Motor neuron (in vitro differentiated cells): ENCODE measurements at regions not wholly inside any gene's neighbourhood (a gene's known extent, or its start where the extent isn't known, plus 50 kb on each side); places are given as distances from the start of the nearest gene placed in this dataset.

Experiments
- ATAC-seq, 8 experiments: fragments of 200-7000 bp; cut with Tn5 transposase; replicated peaks in 6 of 8; 2 replicates each; pipeline ENCODE4 v1.8.0; 2021; ENCODE audit warnings: mild to moderate bottlenecking in 8 of 8, moderate library complexity in 8 of 8
- H3K27ac ChIP-seq, 2 donors: fragments of 250-450 bp; sonication (Bioruptor Pico); 2 replicates each; pipeline ENCODE4 v1.9.0; 2021; ENCODE audit warnings: antibody characterized with exemption in 2 of 2, mild to moderate bottlenecking in 2 of 2, moderate library complexity in 1 of 2
- H3K4me1 ChIP-seq, 2 donors: fragments of 250-450 bp; sonication (Bioruptor Pico); replicated peaks in 1 of 2; 2 replicates each; pipeline ENCODE4 v1.6.1; 2021; ENCODE audit warnings: antibody characterized with exemption in 2 of 2, mild to moderate bottlenecking in 2 of 2, moderate library complexity in 1 of 2
- H3K4me3 ChIP-seq, 5 donors: fragments of 250-450 bp; sonication (Bioruptor Pico); 2 replicates each; pipeline ENCODE4 v1.9.0; 2021; ENCODE audit warnings: antibody characterized with exemption in 5 of 5, mild to moderate bottlenecking in 5 of 5, moderate library complexity in 4 of 5
- WGBS, 10 experiments: fragments of 450-650 bp; shearing (Covaris generic); methylation state at CpG; one replicate each; pipeline ENCODE4 v1.0.0; 2022; 5-methylcytosine and 5-hydroxymethylcytosine counted together
- in situ Hi-C, 9 experiments: fragments of 400-800 bp; cut with MboI; loops; one replicate each; pipeline ENCODE4 v1.15.0; 2021; ENCODE audit warnings: low sequenced_read_pairs in 9 of 9, low pct_unique_long_range_greater_than_20kb in 2 of 9; ENCODE audit not compliant: unreplicated experiment in 9 of 9

- H3K4me1 ChIP-seq, result no peaks in the 10 kb centered on the region
- WGBS, 10 experiments, result 78 to 100% (median 90%) methylated on average over 1 to 2 of the region's 2 CpGs; no CpG with 5 or more reads in 3 of the 10 experiments
- H3K4me3 ChIP-seq, result no peak overlapping the region
- in situ Hi-C loops, result no loop called here
- ATAC-seq, result no peak
- no peak overlapping the region for H3K27ac ChIP-seq
These were observed 153.8 kb downstream of the KCTD12 start for GRCh38 chr13:76732367-76732766.

- H3K4me1 ChIP-seq, result no peaks in the 10 kb centered on the region
- WGBS, 10 experiments, result 36 to 90% (median 81%) methylated on average over 2 to 4 of the region's 4 CpGs
- ATAC-seq, result no peak
- H3K27ac ChIP-seq, result no peak overlapping the region
- no peak overlapping the region for H3K4me3 ChIP-seq
- in situ Hi-C loops, result no loop called here
These were observed 156.0 kb downstream of the KCTD12 start for GRCh38 chr13:76730220-76730619.

- 40 to 100% (median 83%) methylated on average over 1 of the region's 1 CpG; no CpG with 5 or more reads in 1 of the 10 experiments for WGBS, 10 experiments
- in situ Hi-C loops, result no loop called here
- no peak overlapping the region for H3K27ac ChIP-seq
- H3K4me1 ChIP-seq, result no peaks in the 10 kb centered on the region
- H3K4me3 ChIP-seq, result no peak overlapping the region
- ATAC-seq, result no peak
These were observed 156.5 kb downstream of the KCTD12 start for GRCh38 chr13:76729691-76730090.

- in situ Hi-C loops, result no loop called here
These were observed 160.3 kb downstream of the KCTD12 start for GRCh38 chr13:76725896-76726295.

GRCh38 chr13:76725211-76725610, 161.0 kb downstream of the KCTD12 start:
- 0 to 86% (median 0%) methylated on average over 1 of the region's 1 CpG; no CpG with 5 or more reads in 2 of the 10 experiments for WGBS, 10 experiments
- Histone ChIP-seq H3K4me1 (no peaks in the 10 kb centered on the region), H3K4me3 (no peak overlapping the region), H3K27ac (no peak overlapping the region)
- in situ Hi-C loops, result no loop called here
- ATAC-seq, result no peak

More at GRCh38 chr13:76725896-76726295, 160.3 kb downstream of the KCTD12 start:
- H3K4me3 ChIP-seq, result no peak overlapping the region
- H3K4me1 ChIP-seq, result no peaks in the 10 kb centered on the region
- no peak for ATAC-seq
- 0 to 50% (median 17%) methylated on average over 1 of the region's 1 CpG; no CpG with 5 or more reads in 1 of the 10 experiments for WGBS, 10 experiments
- H3K27ac ChIP-seq, result no peak overlapping the region

- peak in 1 of 8 experiments; percentile 19 for ATAC-seq
- Histone ChIP-seq H3K4me1 (no peaks in the 10 kb centered on the region), H3K4me3 (no peak overlapping the region), H3K27ac (no peak overlapping the region)
- 8 to 100% (median 57%) methylated on average over 1 to 2 of the region's 2 CpGs; no CpG with 5 or more reads in 2 of the 10 experiments for WGBS, 10 experiments
- in situ Hi-C loops, result no loop called here
These were observed 161.8 kb downstream of the KCTD12 start for GRCh38 chr13:76724421-76724820.

- H3K4me1 ChIP-seq, result no peaks in the 10 kb centered on the region
- H3K4me3 ChIP-seq, result no peak overlapping the region
- in situ Hi-C loops, result no loop called here
- ATAC-seq, result peak in 3 of 8 experiments; percentile 31 to 84 (median 80)
- 21 to 82% (median 63%) methylated on average over 1 to 5 of the region's 5 CpGs; no CpG with 5 or more reads in 1 of the 10 experiments for WGBS, 10 experiments
- no peak overlapping the region for H3K27ac ChIP-seq
These were observed 162.5 kb downstream of the KCTD12 start for GRCh38 chr13:76723551-76724232.

- Histone ChIP-seq H3K27ac (no peak overlapping the region), H3K4me1 (no peaks in the 10 kb centered on the region), H3K4me3 (no peak overlapping the region)
- in situ Hi-C loops, result no loop called here
- 80 to 100% (median 100%) methylated on average over 1 of the region's 1 CpG; no CpG with 5 or more reads in 4 of the 10 experiments for WGBS, 10 experiments
- ATAC-seq, result no peak
These were observed 163.4 kb downstream of the KCTD12 start for GRCh38 chr13:76722782-76723181.

GRCh38 chr13:76720821-76721220, 165.4 kb downstream of the KCTD12 start:
- WGBS, 10 experiments, result 80% methylated on average over 1 of the region's 1 CpG; no CpG with 5 or more reads in 9 of the 10 experiments
- Histone ChIP-seq H3K27ac (no peak overlapping the region), H3K4me3 (no peak overlapping the region), H3K4me1 (peaks cover 0 to 4% of the 10 kb centered on the region in 2 donors)
- in situ Hi-C loops, result no loop called here
- ATAC-seq, result no peak

GRCh38 chr13:76720416-76720815, 165.8 kb downstream of the KCTD12 start:
- in situ Hi-C loops, result no loop called here
- Histone ChIP-seq H3K4me3 (no peak overlapping the region), H3K4me1 (peaks cover 0 to 8% of the 10 kb centered on the region in 2 donors), H3K27ac (no peak overlapping the region)
- WGBS, 10 experiments, result 100% methylated on average over 1 of the region's 1 CpG; no CpG with 5 or more reads in 7 of the 10 experiments
- ATAC-seq, result no peak

- Histone ChIP-seq H3K4me1 (peaks cover 0 to 12% of the 10 kb centered on the region in 2 donors), H3K27ac (no peak overlapping the region), H3K4me3 (no peak overlapping the region)
- WGBS, 10 experiments, result 79 to 100% (median 83%) methylated on average over 1 to 2 of the region's 2 CpGs; no CpG with 5 or more reads in 3 of the 10 experiments
- in situ Hi-C loops, result no loop called here
- ATAC-seq, result no peak
These were observed 166.2 kb downstream of the KCTD12 start for GRCh38 chr13:76719955-76720354.

- 13 to 80% (median 38%) methylated on average over 1 of the region's 1 CpG; no CpG with 5 or more reads in 3 of the 10 experiments for whole genome bisulfite sequencing, 10 experiments
- H3K27ac ChIP-seq, result no peak overlapping the region
- H3K4me1 ChIP-seq, result peaks cover 0 to 13% of the 10 kb centered on the region in 2 donors
- no peak overlapping the region for H3K4me3 ChIP-seq
- peak in 2 of 8 experiments; percentile 53 to 59 for ATAC-seq
- in situ Hi-C loops, result no loop called here
These were observed 169.1 kb downstream of the KCTD12 start for GRCh38 chr13:76717092-76717491.

GRCh38 chr13:76715621-76716020, 170.6 kb downstream of the KCTD12 start:
- Histone ChIP-seq H3K4me3 (no peak overlapping the region), H3K27ac (no peak overlapping the region), H3K4me1 (peaks cover 0 to 13% of the 10 kb centered on the region in 2 donors)
- peak in 3 of 8 experiments; percentile 30 to 88 (median 56) for ATAC-seq
- in situ Hi-C loops, result no loop called here
- WGBS, 10 experiments, result 9 to 78% (median 35%) methylated on average over 1 to 5 of the region's 5 CpGs

- Histone ChIP-seq H3K27ac (no peak overlapping the region), H3K4me1 (peaks cover 0 to 13% of the 10 kb centered on the region in 2 donors), H3K4me3 (no peak overlapping the region)
- in situ Hi-C loops, result no loop called here
- WGBS, 10 experiments, result 48 to 97% (median 89%) methylated on average over 2 to 4 of the region's 4 CpGs; no CpG with 5 or more reads in 1 of the 10 experiments
- peak in 2 of 8 experiments; percentile 5 to 75 for ATAC-seq
These were observed 171.1 kb downstream of the KCTD12 start for GRCh38 chr13:76715075-76715474.
